ENCODE measurements at regions not wholly inside any gene's neighbourhood (a gene's known extent, or its start where the extent isn't known, plus 50 kb on each side); places are given as distances from the start of the nearest gene placed in this dataset.

DNA sequence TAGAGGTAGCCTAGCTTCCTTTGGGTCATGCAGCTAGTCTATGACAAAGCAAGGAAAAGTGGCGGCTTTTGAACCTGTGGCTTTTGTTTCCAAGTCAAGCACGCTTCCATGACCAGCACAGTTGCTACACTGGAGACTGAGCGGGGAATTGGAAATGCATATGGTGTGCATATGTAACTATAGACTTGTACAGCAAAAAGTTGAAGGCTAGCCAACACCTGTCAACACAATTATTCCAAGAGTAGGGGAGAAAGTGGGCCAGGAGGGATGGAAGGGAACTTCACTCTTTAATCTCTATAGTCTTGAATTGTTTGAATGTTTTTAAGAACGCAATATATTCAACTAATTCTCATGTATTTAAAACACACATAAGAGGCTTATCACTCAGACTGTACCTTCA, 218.5 kb upstream of the CADM1 start:
- DNase-seq (ENCODE audit: low read depth), result no peak

DNA sequence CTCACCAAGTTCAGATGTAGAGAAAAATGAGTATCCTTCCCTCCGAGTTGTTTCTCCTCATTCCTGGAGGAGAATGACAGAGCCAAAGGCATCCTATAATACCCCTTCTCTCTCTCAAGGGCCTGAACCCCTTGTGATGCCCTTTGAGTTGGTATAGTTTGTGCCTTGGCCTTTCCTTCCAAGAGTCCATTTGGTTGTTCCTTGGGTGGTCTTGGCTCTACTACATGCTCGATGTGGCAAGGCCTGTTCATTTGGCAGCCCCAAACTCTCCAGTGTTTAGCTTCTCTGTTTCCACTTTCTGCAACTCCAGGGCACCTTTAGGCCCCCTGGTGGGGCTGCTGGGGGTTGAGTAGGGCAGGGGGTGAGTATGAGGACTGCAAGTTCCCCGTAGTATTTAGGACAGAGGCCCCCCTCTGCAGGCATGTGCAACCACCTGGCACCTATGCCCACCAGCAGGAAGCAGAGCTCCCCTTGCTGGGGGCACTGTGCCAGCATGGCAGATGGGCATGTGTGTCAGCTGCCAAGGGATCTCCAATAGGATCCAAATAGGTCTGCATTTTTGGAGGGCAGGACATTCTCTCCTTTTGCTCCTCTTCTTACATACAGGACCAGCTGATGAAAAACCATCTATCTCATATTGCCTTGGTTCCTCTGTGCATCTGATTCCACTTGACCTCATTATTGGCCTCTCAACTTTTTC, 217.2 kb upstream of the CADM1 start:
- DNase-seq (ENCODE audit: low read depth), result no peak

DNA sequence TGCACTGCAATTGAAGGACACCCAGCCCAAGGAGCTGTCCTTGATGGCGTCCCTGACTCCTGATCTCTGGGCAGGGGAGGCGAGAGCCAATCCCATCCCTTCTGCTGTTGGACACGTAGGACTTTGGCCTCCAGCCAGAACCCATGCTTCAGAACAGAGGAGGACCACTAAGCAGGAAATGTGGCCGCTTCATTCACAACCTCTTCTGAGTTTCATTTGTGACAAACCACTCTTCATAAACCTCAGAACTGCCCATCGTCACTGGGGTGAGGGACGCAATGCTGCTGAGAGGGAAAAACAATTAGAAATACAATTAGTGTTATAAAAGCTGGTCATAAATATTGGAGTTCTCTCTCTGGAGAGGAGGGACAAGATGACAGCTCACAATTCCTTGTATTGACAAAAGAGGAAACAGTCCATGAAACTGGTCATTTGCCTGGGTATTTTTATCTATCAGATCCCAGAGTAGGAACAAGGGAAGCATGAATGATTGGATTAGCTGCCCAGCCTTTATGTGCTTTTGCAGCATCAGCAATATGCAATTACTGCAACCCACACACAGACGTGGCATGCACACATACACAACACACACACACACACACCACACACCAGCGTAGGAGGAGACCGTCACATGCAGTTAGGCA, 216.5 kb upstream of the CADM1 start:
- DNase-seq (ENCODE audit: low read depth), result no peak

DNA sequence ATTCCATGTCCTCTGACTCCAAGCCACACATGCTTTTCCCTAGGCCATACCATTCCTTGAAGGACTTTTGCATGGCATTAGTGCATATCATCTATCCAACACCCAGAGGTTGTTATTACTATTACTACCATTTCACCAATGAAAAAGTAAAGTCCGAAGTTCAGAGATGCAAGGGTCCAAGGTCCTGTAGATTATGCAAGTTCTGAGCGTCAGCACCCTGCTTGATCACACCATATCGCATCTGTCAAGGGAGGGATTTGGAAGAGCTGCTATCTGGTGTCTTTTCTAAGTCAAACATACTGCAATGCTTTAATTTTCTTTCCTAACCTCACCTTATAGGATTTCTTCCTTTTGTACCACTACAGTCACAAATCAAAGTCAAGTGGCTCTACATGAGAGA, 214.7 kb upstream of the CADM1 start:
- no peak for DNase-seq (ENCODE audit: low read depth)

DNA sequence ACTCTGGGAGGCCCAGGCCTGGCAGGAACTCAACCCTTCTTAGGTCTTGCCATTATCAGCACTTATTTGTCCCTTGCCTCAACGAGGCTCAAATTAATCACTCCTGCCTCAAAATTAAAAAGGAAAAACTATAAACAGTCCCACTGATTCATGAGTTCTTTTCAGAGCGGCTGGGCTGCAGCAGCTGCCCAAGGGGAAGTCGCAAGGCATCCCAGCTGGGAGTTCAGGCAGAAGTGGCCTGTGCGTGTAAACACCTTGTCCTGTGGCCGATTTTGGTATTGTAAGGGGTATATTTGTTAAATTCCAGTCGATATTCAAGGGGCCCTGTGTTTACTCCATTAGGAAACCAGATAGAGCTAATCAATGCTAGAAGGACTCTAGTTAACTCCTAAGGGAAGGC, 213.9 kb upstream of the CADM1 start:
- DNase-seq (ENCODE audit: low read depth), result no peak

DNA sequence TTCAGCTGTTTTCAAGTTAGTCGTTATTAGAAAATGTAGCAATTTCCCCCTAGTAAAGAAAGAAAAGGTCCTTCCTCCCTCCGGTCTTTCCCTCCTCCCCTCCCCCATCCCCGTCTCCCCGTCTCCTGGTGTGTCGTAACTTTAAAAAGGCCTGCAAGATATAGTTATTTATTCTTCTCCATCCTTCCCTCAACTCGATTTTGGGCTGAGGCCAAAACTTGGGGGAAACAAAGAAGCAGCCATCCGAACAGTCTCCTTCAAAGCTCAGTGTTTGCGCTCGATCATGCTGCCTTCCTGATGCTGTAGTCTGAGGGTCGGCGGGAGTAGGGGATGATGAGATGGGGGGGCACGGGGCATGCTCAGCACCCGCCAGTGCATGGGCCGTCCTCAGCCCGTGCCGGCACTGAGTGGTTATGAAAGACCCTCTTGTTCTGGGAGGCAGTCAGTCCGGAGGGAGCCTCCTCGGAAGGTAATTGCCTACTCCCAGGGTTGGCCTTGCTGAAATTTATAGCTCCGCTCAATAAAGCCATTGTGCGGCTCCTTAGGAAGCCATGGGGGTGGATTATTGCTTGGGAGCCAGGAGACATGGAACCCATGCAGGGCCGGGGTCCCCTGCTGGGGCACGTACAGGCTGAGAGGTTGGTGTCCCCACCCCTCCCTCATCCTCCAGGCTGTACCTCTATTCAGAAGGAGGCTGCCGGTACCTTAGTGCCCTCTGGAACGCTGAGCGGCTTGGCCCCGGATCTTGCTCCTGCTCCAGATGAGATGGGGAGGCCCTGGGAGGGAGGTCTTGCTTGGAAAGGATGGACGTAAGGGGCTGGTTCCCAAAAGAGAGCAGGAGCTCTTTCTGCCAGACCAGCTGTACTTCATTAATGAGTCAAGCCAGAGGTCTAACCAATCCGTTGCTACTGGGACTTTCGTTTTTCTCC, 212.7 kb upstream of the CADM1 start:
- no peak for DNase-seq (ENCODE audit: low read depth)

DNA sequence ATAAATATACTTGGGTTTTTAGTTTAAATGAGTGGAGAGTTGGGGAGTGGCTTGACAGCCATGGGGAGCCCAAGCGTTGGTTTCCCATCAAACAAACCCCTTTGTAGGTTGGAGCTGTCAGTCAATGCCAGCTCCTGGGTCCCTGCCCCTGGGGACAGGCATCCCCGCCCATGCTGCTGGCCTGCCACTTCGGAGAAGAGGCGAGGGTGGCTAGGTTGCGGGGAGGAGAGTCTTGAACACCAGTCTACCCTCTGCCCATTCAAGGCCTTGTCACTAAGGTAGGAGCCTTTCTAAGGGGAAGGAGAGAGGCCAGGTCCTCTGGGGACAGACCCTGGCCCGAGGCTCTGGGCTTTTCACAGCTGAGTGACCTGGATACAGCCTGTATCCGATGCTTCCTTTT, 211.9 kb upstream of the CADM1 start:
- no peak for DNase-seq (ENCODE audit: low read depth)

DNA sequence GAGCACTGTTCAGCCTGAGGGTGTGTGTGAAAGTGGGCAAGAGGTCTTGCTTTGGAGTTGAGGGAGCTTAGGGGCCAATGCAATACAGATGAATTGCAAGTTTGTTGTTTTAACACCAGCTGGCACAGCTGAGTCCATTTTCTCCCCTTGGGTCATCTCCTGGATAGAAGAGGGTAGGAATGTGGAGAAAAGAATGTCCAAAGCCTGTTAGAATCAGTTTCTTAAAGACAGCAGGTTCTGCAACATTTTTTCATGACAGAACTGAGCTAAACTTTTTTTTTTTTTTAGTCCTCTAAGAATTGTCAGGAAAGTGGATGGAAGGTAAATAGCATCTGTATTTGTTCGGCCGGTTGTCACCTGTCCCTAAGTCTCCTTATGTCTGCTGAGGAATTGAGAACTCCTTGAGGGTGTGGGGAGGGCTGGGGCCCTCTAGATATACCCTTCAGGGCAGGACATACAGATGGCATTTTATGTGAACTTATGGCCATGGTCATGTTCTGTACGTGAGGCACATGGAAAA, 211.1 kb upstream of the CADM1 start:
- no peak for DNase-seq (ENCODE audit: low read depth)

DNA sequence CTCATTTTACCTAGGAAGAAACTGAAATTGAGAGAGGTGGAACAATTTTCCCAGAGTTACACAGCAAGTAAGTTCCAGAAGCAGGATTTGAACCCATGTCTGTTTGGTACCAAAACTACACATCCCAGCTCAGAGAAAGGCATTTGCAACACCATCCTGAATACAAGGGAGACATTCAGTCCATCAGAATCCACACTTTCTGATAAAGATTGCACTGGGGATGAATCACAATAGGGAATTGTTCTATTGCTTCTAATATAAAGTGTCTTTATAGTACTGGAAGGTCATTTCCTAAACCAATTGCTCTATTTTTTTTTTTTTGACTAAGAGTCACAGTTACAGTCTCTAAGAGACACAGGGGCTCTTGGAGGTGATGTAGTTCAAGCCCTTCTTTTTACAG, 208.1 kb upstream of the CADM1 start:
- no peak for DNase-seq (ENCODE audit: low read depth)

DNA sequence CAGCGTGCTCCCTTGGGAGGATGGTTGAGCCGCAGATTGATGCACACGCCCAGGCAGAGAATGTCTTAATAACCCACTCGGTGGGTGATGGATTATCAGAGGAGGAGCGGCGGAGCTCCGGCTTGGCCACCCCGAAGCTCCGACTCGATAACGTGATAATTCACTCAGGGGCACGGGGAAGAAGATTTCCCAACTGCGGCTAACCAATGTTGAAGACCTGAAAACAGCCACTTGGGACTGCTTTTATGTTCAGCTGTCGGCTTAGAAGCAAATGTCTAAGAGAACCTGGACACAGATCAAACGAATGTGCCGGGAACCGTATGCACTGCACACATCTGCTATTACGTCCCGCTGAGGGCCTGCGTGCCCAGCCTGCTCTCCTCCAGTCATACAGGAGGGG, 206.8 kb upstream of the CADM1 start:
- no peak for DNase-seq (ENCODE audit: low read depth)

DNA sequence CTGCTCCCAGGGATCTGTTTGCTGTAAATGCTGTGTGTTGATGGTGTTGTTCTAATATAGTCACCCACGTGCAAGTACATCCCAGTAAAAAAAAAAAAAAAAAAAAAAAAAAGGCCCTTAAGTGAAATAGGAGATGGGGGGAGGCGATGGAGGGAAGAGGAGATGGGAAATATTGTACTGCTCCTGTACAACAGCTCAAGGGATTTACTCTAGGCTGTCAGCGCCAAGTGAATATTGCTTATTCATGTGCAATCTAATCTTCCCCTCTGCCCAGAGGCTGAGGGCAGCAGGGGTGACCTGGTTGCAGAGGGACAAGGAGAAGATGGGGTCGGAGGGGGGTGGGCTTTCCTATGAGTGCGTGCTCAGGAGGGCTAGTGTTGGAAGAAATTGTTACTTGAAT, 206.2 kb upstream of the CADM1 start:
- DNase-seq (ENCODE audit: low read depth), result no peak

DNA sequence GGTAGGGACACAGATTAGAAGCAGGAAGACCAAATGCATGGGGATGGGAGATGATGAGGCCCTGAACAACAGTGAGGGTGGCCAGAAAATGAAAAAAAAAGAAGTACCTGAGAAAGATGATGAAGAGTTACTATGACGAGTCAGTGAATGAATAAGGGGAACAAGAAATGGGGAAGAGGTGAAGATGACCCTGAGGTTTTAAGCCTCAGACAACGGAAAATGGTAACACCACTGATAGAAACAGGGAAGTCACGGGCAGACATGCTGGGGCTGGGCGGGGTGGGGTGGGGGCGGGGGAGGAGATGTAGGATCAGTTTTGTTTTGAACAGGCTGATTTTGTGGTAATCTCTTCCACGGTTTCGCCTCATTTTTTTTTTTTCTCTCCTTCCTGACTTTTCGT, 205.1 kb upstream of the CADM1 start:
- DNase-seq (ENCODE audit: low read depth), result no peak

DNA sequence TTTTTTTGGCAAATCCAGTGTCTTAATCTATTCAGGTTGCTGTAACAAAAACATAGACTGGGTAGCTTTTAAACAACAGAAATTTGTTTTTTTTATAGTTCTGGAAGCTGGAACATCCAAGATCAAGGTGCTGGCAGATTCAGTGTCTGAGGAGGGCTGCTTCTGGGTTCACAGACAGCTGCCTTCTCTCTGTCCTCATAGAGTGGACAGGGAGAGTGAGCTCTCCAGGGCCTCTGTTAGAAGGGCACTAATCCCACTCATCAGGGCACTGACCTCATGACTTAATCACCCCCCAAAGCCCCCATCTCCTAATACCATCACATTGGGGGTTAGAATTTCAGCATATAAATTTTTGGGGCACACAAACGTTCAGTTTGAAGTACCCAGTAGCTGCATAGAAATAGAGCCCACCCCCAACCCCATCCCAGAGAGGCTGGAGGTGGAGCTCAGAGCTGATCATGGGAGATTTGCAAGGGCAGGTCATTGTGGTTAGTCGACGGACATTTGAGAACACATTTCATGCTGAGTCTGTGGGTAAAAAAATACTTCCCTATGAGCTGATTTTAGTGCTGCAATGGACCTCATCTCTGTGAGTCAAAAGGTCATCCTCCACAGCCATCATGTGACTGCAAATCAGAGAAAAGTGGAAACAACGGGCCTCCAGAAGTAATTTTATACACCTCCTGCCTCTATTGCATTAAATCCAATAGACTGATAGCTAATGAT, 203.1 kb upstream of the CADM1 start:
- DNase-seq (ENCODE audit: low read depth), result no peak

DNA sequence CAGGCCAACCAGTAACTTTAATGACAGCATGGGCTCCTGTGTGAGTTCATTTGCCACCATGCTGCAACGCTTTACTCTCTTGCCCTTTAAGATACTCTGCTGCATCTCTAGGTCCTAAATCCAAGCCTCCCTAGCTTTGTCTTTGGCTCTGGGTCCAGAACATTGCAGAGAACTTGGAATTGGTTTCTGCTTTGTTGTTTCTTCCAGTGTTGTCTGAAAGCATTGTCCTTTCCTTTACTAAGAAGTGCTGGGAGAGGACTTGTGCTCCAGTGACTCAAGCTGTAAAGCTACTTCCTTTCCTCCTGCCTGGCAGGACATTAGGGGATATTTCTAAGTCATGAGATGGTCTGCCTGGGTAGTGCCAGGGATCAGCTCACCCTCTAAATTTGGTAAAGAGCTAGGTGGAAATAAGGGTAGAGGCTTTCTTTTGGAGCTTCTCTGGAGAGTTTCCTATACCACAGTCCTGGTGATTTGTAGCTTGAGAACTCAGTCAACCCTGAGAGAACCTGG, 202.5 kb upstream of the CADM1 start:
- no peak for DNase-seq (ENCODE audit: low read depth)

DNA sequence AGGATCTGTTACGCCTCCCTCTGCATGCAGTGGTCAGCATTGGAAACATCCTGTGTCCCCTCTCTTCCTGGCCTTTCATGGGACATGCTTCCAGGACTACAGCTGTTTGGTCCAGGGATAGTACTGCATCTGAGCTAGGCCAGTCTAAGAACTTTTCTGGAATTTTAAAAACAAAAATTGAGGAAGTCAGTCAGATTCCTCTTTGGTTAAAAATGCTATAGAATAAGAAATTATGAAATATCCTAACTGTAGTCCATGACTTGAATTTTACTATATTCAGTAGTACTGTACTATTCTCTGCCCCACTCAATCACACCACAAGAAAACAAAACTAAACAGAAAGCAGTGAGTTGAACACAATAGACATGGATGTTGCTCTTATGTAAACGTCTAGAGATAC, 201.0 kb upstream of the CADM1 start:
- no peak for DNase-seq (ENCODE audit: low read depth)

DNA sequence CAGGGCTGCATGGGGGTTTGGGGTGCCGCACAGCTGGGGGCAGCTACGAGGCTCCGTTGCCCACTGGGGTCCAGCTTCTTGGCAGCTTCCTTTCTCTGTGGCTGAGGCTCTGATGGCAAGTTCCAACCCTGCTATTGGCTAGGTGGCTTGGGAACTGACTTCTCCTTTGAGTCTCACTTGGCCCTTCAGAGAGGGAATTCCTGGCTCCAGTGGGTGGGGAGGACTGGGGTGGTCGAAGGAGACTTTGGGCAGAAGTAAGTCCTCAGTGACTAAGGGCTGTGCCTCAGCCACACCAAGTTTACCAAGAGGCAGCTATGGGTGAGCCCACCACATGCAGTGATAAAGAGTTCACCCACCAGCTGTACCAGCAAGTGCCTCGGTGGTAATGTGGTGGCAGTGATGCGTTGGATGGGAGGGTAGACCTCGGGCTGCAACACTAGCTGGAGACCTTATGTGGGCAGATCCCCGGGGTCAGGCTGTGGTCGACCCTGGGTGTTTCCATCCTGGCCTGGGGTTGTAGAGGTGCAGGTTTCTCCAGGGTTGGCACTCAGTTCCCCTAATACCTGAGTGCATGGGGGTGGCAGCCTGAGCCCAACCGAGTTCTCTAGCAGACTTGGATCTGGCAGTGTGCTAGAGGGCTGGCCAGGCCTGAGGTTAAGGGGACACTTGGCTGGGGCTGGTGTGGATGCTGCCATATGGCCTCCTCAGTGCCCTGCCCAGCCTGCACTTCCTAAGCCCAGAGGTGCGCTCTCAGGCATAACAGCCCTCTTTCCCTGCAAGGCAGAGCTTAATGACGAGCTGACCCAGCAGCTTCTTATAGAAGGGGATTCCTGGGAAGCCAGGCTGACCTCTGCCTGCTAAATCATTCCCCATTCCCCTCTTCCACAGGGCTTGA, 197.0 kb upstream of the CADM1 start:
- DNase-seq (ENCODE audit: low read depth), result no peak

DNA sequence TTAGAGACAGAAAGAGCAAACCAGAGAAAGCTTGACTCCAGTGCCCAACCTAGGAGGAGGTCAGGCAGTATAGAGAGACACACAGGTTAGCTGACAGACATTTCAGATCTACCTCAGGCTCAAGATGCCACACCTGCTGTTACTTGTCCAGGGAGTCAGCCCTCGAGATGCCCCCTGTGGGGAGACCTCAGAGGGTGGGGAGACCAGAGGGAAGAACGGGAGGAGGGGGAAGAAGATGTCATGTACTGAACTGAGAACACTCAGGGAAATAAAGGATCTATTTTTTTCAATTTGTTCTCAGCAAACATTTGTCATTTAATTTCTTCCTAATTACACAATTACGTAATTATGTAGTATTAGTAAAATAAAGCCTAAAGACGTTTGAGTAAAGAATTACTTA, 196.3 kb upstream of the CADM1 start:
- no peak for DNase-seq (ENCODE audit: low read depth)

DNA sequence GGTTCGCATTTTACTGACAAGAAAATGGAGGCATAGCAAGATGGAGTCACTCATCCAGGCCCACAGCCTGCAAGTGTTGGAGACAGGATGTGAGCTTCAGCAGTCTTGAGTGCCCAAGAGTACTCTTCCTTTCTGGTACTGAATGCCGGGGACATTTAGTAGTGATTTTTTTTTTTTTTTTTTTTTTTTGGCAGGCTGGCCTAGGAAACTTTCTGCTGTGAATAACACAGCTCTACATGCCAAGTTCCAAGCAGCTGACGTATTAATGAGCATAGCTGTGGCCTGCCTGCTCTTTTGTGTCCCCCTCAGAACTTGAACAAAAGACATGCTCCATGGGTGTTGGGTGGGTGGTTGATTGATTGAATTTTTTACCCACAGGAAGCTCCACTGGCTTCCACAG, 195.5 kb upstream of the CADM1 start:
- DNase-seq (ENCODE audit: low read depth), result no peak

DNA sequence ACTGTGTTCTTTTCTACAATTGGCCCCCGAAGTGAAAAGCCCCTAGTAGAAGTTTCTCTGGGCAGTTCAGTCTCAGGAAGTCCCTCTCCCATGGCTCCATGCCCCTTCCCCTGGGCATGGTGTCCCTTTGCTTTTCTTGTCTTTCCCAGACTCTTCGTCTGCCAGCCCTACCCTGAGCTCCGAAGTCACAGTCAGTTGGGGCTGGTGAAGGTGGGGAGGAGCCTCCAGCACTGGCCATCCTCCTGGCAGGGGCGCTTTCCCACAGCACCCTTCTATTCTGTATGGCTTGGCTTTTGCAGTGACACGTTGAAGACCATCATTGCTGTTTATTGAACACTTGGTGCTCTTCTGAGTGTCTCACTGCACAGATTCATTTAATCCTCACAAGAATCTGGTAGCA, 195.1 kb upstream of the CADM1 start:
- DNase-seq (ENCODE audit: low read depth), result no peak

DNA sequence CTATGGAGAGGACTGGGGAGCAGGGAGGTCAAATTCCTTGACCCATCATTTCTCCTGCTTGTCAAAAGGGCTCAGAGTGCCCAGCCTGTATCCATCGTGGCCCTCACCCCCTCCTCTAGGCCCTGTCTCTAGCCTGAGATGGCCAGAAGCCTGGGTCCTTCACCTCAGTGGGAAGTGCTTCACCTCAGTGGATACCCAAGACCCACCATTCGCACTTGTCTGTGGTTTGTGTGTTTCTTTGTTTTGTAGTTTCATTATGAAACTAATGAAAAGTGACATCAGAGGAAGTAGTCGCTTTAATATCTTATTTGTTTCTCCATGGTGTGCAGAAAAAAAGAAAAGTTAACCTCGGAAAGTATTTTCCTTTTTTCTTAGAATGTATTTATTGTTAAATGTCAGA, 194.0 kb upstream of the CADM1 start:
- DNase-seq (ENCODE audit: low read depth), result no peak

DNA sequence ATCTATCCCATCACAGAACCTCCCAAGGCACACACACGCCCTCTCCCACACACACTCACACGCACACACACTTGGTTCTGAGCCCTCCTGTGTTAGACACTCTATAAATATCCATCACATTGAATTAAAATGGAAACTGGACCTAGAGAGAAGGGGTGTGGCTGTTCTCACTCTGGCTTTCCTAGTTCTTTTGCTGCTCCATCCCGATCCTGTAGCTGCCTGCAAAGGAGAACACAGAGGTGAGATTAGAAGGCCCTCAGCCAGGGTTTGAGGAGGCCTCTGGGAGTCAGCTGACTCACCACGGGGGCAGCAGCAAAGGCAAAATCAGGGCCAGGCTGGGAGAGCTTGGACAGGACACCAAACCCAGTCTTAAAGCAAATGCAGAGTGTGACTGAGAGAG, 192.3 kb upstream of the CADM1 start:
- no peak for DNase-seq (ENCODE audit: low read depth)
